HepG2 (cell line): ENCODE measurements at regions not wholly inside any gene's neighbourhood (a gene's known extent, or its start where the extent isn't known, plus 50 kb on each side); places are given as distances from the start of the nearest gene placed in this dataset.

Source experiments
- ATAC-seq: fragments of 200-7000 bp; cut with Tn5 transposase; 3 replicates; pipeline ENCODE4 v1.9.1; 2020; ENCODE audit warnings: mild to moderate bottlenecking, moderate library complexity
- BruUV-seq: library from RNA; stranded (reverse); fragments of 400-500 nt; replicated peaks from 2 replicates; lab custom pipeline; 2021; lab: Mats Ljungman, UMichigan
- CTCF ChIA-PET: fragments of 300-600 bp; formaldehyde crosslinking; extraction: SDS; loops from one replicate; lab custom pipeline; 2021; ENCODE audit warnings: low total read pairs, inconsistent platforms, low intra/inter-chr PET ratio; lab: Yijun Ruan, JAX
- POLR2A ChIA-PET: fragments of 350-600 bp; sonication (Branson Sonifier 250); formaldehyde crosslinking; loops from one replicate; lab custom pipeline; 2020; ENCODE audit warnings: antibody characterized with exemption, inconsistent platforms; lab: Yijun Ruan, JAX
- DNase-seq: peaks from one replicate; pipeline ENCODE4 v3.0.0-alpha.2; 2015; ENCODE audit warnings: low spot score
- FAIRE-seq: peaks from 3 replicates; lab custom pipeline; 2011; peaks lifted over from hg19 to GRCh38; lab: Jason Lieb, UNC
- H2AFZ ChIP-seq: one replicate; pipeline ENCODE4 v1.6.1; 2011; ENCODE audit warnings: low read length, inconsistent platforms
- H3K27ac ChIP-seq: fragments of 300-600 bp; 3 replicates; pipeline ENCODE4 v1.8.0; 2011; ENCODE audit warnings: mixed run types, mild to moderate bottlenecking, mixed read lengths, low read length, inconsistent platforms; ENCODE audit not compliant: insufficient read depth; ENCODE audit errors: extremely low read length
- H3K27me3 ChIP-seq, 2 experiments: fragments of 200-600 bp in 1 of 2; 2 replicates in 1 of 2; 3 replicates in 1 of 2; pipeline versions ENCODE4 v1.6.0 to v1.8.0; 2011; ENCODE audit warnings: low read length in 2 of 2, mild to moderate bottlenecking in 2 of 2, moderate library complexity in 2 of 2, inconsistent platforms in 1 of 2; ENCODE audit not compliant: insufficient read depth in 2 of 2, control insufficient read depth in 1 of 2
- H3K36me3 ChIP-seq, 2 experiments: fragments of 200-600 bp in 1 of 2; replicated peaks in 1 of 2; 2 replicates in 1 of 2; 3 replicates in 1 of 2; pipeline versions ENCODE4 v1.5.1 to v1.8.0; 2011; ENCODE audit warnings: low read length in 2 of 2, inconsistent platforms in 1 of 2; ENCODE audit not compliant: insufficient read depth in 2 of 2, control insufficient read depth in 1 of 2
- H3K4me1 ChIP-seq: 2 replicates; pipeline ENCODE4 v1.5.1; 2012; ENCODE audit warnings: low read length, inconsistent platforms; ENCODE audit not compliant: insufficient read depth
- H3K4me2 ChIP-seq: 2 replicates; pipeline ENCODE4 v1.6.0; 2011; ENCODE audit warnings: low read depth, low read length, inconsistent platforms
- H3K4me3 ChIP-seq, 3 experiments: fragments of 200-600 bp in 1 of 3; sonication (generic), shearing (Covaris generic) in 1 of 3; replicated peaks in 1 of 3; 2 replicates each; pipeline ENCODE4 v1.5.1; 2011 to 2016; ENCODE audit warnings: low read length in 3 of 3, inconsistent platforms in 2 of 3, low read depth in 2 of 3, mild to moderate bottlenecking in 2 of 3, control low read depth in 1 of 3, mixed read lengths in 1 of 3; ENCODE audit not compliant: insufficient read depth in 1 of 3
- H3K79me2 ChIP-seq: one replicate; pipeline ENCODE4 v1.6.1; 2011; ENCODE audit warnings: low read length, inconsistent platforms; ENCODE audit not compliant: insufficient read depth
- H3K9ac ChIP-seq: 2 replicates; pipeline ENCODE4 v1.6.0; 2011; ENCODE audit warnings: mild to moderate bottlenecking, low read depth, low read length, inconsistent platforms; ENCODE audit not compliant: insufficient read depth
- H3K9me3 ChIP-seq: 2 replicates; pipeline ENCODE4 v1.5.1; 2012; ENCODE audit warnings: mild to moderate bottlenecking, low read length
- H4K20me1 ChIP-seq: 2 replicates; pipeline ENCODE4 v1.6.0; 2011; ENCODE audit warnings: inconsistent platforms, mild to moderate bottlenecking, low read length, moderate library complexity; ENCODE audit not compliant: insufficient read depth
- ARNTL ChIP-seq: sonication (generic); formaldehyde crosslinking; IDR thresholded peaks from 2 replicates; pipeline ENCODE4 v1.4.0; 2020; ENCODE audit warnings: mild to moderate bottlenecking, missing genetic modification reagents
- EEA1 ChIP-seq: sonication (generic); formaldehyde crosslinking; IDR thresholded peaks from 2 replicates; pipeline ENCODE4 v1.5.1; 2020; ENCODE audit warnings: mild to moderate bottlenecking, missing genetic modification reagents, borderline replicate concordance
- GTF2F1 ChIP-seq: fragments of 150-350 bp; IDR thresholded peaks from 2 replicates; pipeline ENCODE4 v1.6.1; 2014; ENCODE audit warnings: low read length
- HMG20B ChIP-seq: conservative IDR thresholded peaks from 2 replicates; pipeline ENCODE4 v1.6.1; 2016; ENCODE audit warnings: missing genetic modification reagents, missing compliant biosample characterization
- MAZ ChIP-seq, 2 experiments: sonication (generic) in 1 of 2; formaldehyde crosslinking in 1 of 2; IDR thresholded peaks; 2 replicates each; pipeline versions ENCODE4 v1.5.0 to v1.6.1; 2012 to 2020; ENCODE audit warnings: low read depth in 2 of 2, mild to moderate bottlenecking in 2 of 2, borderline replicate concordance in 1 of 2, improper control_type of control experiment in 1 of 2, low read length in 1 of 2, missing genetic modification reagents in 1 of 2, moderate library complexity in 1 of 2
- NFYB ChIP-seq: sonication (generic); formaldehyde crosslinking; IDR thresholded peaks from 2 replicates; pipeline ENCODE4 v1.4.0; 2020; ENCODE audit warnings: missing genetic modification reagents
- PAWR ChIP-seq: sonication (generic); formaldehyde crosslinking; IDR thresholded peaks from 2 replicates; pipeline ENCODE4 v1.4.0; 2020; ENCODE audit warnings: missing genetic modification reagents, mild to moderate bottlenecking, borderline replicate concordance
- REPIN1 ChIP-seq: sonication (generic); formaldehyde crosslinking; IDR thresholded peaks from 2 replicates; pipeline ENCODE4 v1.8.0; 2022; ENCODE audit warnings: missing genetic modification reagents, low read depth, mild to moderate bottlenecking, borderline replicate concordance
- SMAD1 ChIP-seq: sonication (generic); formaldehyde crosslinking; IDR thresholded peaks from 2 replicates; pipeline ENCODE4 v1.4.0; 2020; ENCODE audit warnings: missing genetic modification reagents, low read depth, mild to moderate bottlenecking, borderline replicate concordance
- SRF ChIP-seq: IDR thresholded peaks from 2 replicates; pipeline ENCODE4 v1.6.1; 2011; ENCODE audit warnings: mild to moderate bottlenecking, low read depth, low read length, moderate library complexity
- TMF1 ChIP-seq: sonication (generic); formaldehyde crosslinking; IDR thresholded peaks from 2 replicates; pipeline ENCODE4 v1.8.1; 2022; ENCODE audit warnings: low read depth, missing genetic modification reagents
- ZNF160 ChIP-seq: sonication (generic); formaldehyde crosslinking; IDR thresholded peaks from 2 replicates; pipeline ENCODE4 v1.8.0; 2022; ENCODE audit warnings: mild to moderate bottlenecking, inconsistent platforms, missing genetic modification reagents
- ZNF232 ChIP-seq: sonication (generic); formaldehyde crosslinking; IDR thresholded peaks from 2 replicates; pipeline ENCODE4 v1.4.0; 2020; ENCODE audit warnings: missing genetic modification reagents, borderline replicate concordance
- ZNF367 ChIP-seq: sonication (generic); formaldehyde crosslinking; IDR thresholded peaks from 2 replicates; pipeline ENCODE4 v1.4.0; 2020; ENCODE audit warnings: missing genetic modification reagents, borderline replicate concordance
- ZNF746 ChIP-seq: sonication (generic); formaldehyde crosslinking; IDR thresholded peaks from 2 replicates; pipeline ENCODE4 v1.8.0; 2022; ENCODE audit warnings: mild to moderate bottlenecking, missing genetic modification reagents
- WGBS: methylation state at CpG from one replicate; pipeline ENCODE4 v1.1.6; 2017; ENCODE audit warnings: low lambda C conversion rate; 5-methylcytosine and 5-hydroxymethylcytosine counted together
- in situ Hi-C: cut with HindIII; loops from 2 replicates; pipeline ENCODE4 v1.10.0; 2017; ENCODE audit warnings: low pct_unique_long_range_greater_than_20kb; ENCODE audit not compliant: extremely low pct_ligation_motif_present
- intact Hi-C: fragments of 100-400 bp; cut with micrococcal nuclease; formaldehyde crosslinking; loops from one replicate; pipeline ENCODE4 v1.10.0; 2022; ENCODE audit not compliant: unreplicated experiment
- TF ChIP-seq, protein P1 (sequence below): IDR thresholded peaks from 2 replicates; pipeline ENCODE4 v1.6.1; 2012; ENCODE audit warnings: inconsistent platforms
- TF ChIP-seq, protein P2 (sequence below): sonication (generic); formaldehyde crosslinking; IDR thresholded peaks from 2 replicates; pipeline ENCODE4 v1.8.0; 2022; ENCODE audit warnings: missing genetic modification reagents, mild to moderate bottlenecking, moderate library complexity, borderline replicate concordance
- TF ChIP-seq, protein P3 (sequence below): IDR thresholded peaks from 2 replicates; pipeline ENCODE4 v1.6.1; 2018; ENCODE audit warnings: missing genetic modification reagents, mild to moderate bottlenecking, missing compliant biosample characterization

GRCh38 chr18:35852786-35853185, 119.7 kb upstream of the RMP24 start:
- Histone ChIP-seq H3K9me3 (no peaks in the 10 kb centered on the region), H3K4me2 (no peak overlapping the region), H4K20me1 (no peaks in the 10 kb centered on the region), H3K79me2 (no peaks in the 10 kb centered on the region), H3K27ac (no peak overlapping the region), H3K9ac (no peak overlapping the region), H3K27me3 (peaks cover 0 to 24% of the 10 kb centered on the region in 2 experiments; a peak in 2 of 5 replicates), H3K36me3 (no peaks in the 10 kb centered on the region), H3K4me3 (no peak overlapping the region), H3K4me1 (no peaks in the 10 kb centered on the region), H2AFZ (no peak overlapping the region)
- TF ChIP-seq EEA1 (CRISPR knock-in tag) (no peak), PAWR (CRISPR knock-in tag) (no peak), NFYB (CRISPR knock-in tag) (no peak), ZNF746 (CRISPR knock-in tag) (no peak), ZNF367 (no peak), REPIN1 (no peak), ARNTL (CRISPR knock-in tag) (no peak), GTF2F1 (no peak), ZNF232 (no peak), SRF (no peak), TMF1 (CRISPR knock-in tag) (no peak), MAZ (IDR thresholded peaks at IDR 0.05; ENCODE audit: borderline replicate concordance, low read depth, low read length) (no peak), MAZ (CRISPR knock-in tag; IDR thresholded peaks at IDR 0.05; ENCODE audit: low read depth) (no peak), HMG20B (CRISPR knock-in tag) (no peak), ZNF160 (CRISPR knock-in tag) (no peak), SMAD1 (no peak)
- TF ChIP-seq, protein P1, sequence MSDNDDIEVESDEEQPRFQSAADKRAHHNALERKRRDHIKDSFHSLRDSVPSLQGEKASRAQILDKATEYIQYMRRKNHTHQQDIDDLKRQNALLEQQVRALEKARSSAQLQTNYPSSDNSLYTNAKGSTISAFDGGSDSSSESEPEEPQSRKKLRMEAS, result no peak
- TF ChIP-seq, protein P2, sequence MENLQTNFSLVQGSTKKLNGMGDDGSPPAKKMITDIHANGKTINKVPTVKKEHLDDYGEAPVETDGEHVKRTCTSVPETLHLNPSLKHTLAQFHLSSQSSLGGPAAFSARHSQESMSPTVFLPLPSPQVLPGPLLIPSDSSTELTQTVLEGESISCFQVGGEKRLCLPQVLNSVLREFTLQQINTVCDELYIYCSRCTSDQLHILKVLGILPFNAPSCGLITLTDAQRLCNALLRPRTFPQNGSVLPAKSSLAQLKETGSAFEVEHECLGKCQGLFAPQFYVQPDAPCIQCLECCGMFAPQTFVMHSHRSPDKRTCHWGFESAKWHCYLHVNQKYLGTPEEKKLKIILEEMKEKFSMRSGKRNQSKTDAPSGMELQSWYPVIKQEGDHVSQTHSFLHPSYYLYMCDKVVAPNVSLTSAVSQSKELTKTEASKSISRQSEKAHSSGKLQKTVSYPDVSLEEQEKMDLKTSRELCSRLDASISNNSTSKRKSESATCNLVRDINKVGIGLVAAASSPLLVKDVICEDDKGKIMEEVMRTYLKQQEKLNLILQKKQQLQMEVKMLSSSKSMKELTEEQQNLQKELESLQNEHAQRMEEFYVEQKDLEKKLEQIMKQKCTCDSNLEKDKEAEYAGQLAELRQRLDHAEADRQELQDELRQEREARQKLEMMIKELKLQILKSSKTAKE, result no peak
- TF ChIP-seq, protein P3, sequence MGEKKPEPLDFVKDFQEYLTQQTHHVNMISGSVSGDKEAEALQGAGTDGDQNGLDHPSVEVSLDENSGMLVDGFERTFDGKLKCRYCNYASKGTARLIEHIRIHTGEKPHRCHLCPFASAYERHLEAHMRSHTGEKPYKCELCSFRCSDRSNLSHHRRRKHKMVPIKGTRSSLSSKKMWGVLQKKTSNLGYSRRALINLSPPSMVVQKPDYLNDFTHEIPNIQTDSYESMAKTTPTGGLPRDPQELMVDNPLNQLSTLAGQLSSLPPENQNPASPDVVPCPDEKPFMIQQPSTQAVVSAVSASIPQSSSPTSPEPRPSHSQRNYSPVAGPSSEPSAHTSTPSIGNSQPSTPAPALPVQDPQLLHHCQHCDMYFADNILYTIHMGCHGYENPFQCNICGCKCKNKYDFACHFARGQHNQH (CRISPR knock-in tag), result no peak
- in situ Hi-C loops (no loop called here), intact Hi-C loops (no loop called here)
- DNase-seq (no peak), FAIRE-seq (no peak), ATAC-seq (no peak)
- WGBS, result 0% methylated on average over 2 of the region's 2 CpGs
- CTCF ChIA-PET, result no interaction called here
- BruUV-seq, result no TSS peak
- POLR2A ChIA-PET, result no interaction called here
